Activated T-helper 17 cell treated with anti-CD3 and anti-CD28 coated beads, Interleukin-2, amount 50 U/mL, for 72 hours (primary cell): ENCODE measurements at regions not wholly inside any gene's neighbourhood (a gene's known extent, or its start where the extent isn't known, plus 50 kb on each side); places are given as distances from the start of the nearest gene placed in this dataset.

ENCODE experiments used
- ATAC-seq: fragments of 150-1000 bp; cut with Tn5 transposase; replicated peaks from 2 replicates; pipeline ENCODE4 v1.10.0; 2021; ENCODE audit warnings: mild to moderate bottlenecking, moderate library complexity
- H3K27ac Mint-ChIP-seq: one replicate; pipeline ENCODE4 v1.8.0; 2022; ENCODE audit warnings: mixed read lengths
- H3K27me3 Mint-ChIP-seq: one replicate; pipeline ENCODE4 v1.8.0; 2022; ENCODE audit warnings: mixed read lengths
- H3K36me3 Mint-ChIP-seq: one replicate; pipeline ENCODE4 v1.8.0; 2022; ENCODE audit warnings: low read depth, mild to moderate bottlenecking, mixed read lengths
- H3K4me1 Mint-ChIP-seq: one replicate; pipeline ENCODE4 v1.8.0; 2022; ENCODE audit warnings: mixed read lengths
- H3K4me3 Mint-ChIP-seq: one replicate; pipeline ENCODE4 v1.8.0; 2022; ENCODE audit warnings: mild to moderate bottlenecking, mixed read lengths
- H3K9me3 Mint-ChIP-seq: one replicate; pipeline ENCODE4 v1.8.0; 2022; ENCODE audit warnings: mixed read lengths

GRCh38 chr13:62997038-62997599 lies 1581.5 kb upstream of the PCDH20 start:
- no peak overlapping the region for H3K27ac Mint-ChIP-seq
- H3K27me3 Mint-ChIP-seq, result no peaks in the 10 kb centered on the region
- H3K4me1 Mint-ChIP-seq, result no peaks in the 10 kb centered on the region
- H3K9me3 Mint-ChIP-seq, result peaks cover 16% of the 10 kb centered on the region
- no peak overlapping the region for H3K4me3 Mint-ChIP-seq
- H3K36me3 Mint-ChIP-seq, result no peaks in the 10 kb centered on the region
- ATAC-seq, result no peak

GRCh38 chr13:62973804-62974203 lies 1558.2 kb upstream of the PCDH20 start:
- ATAC-seq, result no peak
- peaks cover 8% of the 10 kb centered on the region for H3K9me3 Mint-ChIP-seq
- H3K36me3 Mint-ChIP-seq, result no peaks in the 10 kb centered on the region
- no peaks in the 10 kb centered on the region for H3K27me3 Mint-ChIP-seq
- H3K4me1 Mint-ChIP-seq, result no peaks in the 10 kb centered on the region
- H3K4me3 Mint-ChIP-seq, result no peak overlapping the region
- H3K27ac Mint-ChIP-seq, result no peak overlapping the region

GRCh38 chr13:62964522-62964921 lies 1548.9 kb upstream of the PCDH20 start:
- no peaks in the 10 kb centered on the region for H3K36me3 Mint-ChIP-seq
- H3K4me1 Mint-ChIP-seq, result no peaks in the 10 kb centered on the region
- peaks cover 25% of the 10 kb centered on the region for H3K9me3 Mint-ChIP-seq
- no peak overlapping the region for H3K4me3 Mint-ChIP-seq
- no peak for ATAC-seq
- no peak overlapping the region for H3K27ac Mint-ChIP-seq
- no peaks in the 10 kb centered on the region for H3K27me3 Mint-ChIP-seq

- no peaks in the 10 kb centered on the region for H3K27me3 Mint-ChIP-seq
- H3K4me1 Mint-ChIP-seq, result no peaks in the 10 kb centered on the region
- no peaks in the 10 kb centered on the region for H3K36me3 Mint-ChIP-seq
- peaks cover 19% of the 10 kb centered on the region for H3K9me3 Mint-ChIP-seq
- no peak overlapping the region for H3K4me3 Mint-ChIP-seq
- ATAC-seq, result no peak
- no peak overlapping the region for H3K27ac Mint-ChIP-seq
Observed at GRCh38 chr13:62960723-62961122, 1545.1 kb upstream of the PCDH20 start.

- no peak for ATAC-seq
- no peaks in the 10 kb centered on the region for H3K4me1 Mint-ChIP-seq
- H3K36me3 Mint-ChIP-seq, result no peaks in the 10 kb centered on the region
- no peak overlapping the region for H3K27ac Mint-ChIP-seq
- no peaks in the 10 kb centered on the region for H3K27me3 Mint-ChIP-seq
- peaks cover 9% of the 10 kb centered on the region for H3K9me3 Mint-ChIP-seq
- H3K4me3 Mint-ChIP-seq, result no peak overlapping the region
Observed at GRCh38 chr13:62933809-62934208, 1518.2 kb upstream of the PCDH20 start.

GRCh38 chr13:62932256-62932883 lies 1516.7 kb upstream of the PCDH20 start:
- no peaks in the 10 kb centered on the region for H3K4me1 Mint-ChIP-seq
- no peaks in the 10 kb centered on the region for H3K36me3 Mint-ChIP-seq
- H3K9me3 Mint-ChIP-seq, result peaks cover 16% of the 10 kb centered on the region
- H3K27me3 Mint-ChIP-seq, result no peaks in the 10 kb centered on the region
- no peak for ATAC-seq
- H3K27ac Mint-ChIP-seq, result no peak overlapping the region
- H3K4me3 Mint-ChIP-seq, result no peak overlapping the region

- no peaks in the 10 kb centered on the region for H3K27me3 Mint-ChIP-seq
- H3K9me3 Mint-ChIP-seq, result peaks cover 16% of the 10 kb centered on the region
- no peak overlapping the region for H3K27ac Mint-ChIP-seq
- H3K4me1 Mint-ChIP-seq, result no peaks in the 10 kb centered on the region
- H3K36me3 Mint-ChIP-seq, result no peaks in the 10 kb centered on the region
- no peak overlapping the region for H3K4me3 Mint-ChIP-seq
- ATAC-seq, result no peak
Observed at GRCh38 chr13:62931853-62932252, 1516.2 kb upstream of the PCDH20 start.

- no peaks in the 10 kb centered on the region for H3K36me3 Mint-ChIP-seq
- peaks cover 7% of the 10 kb centered on the region for H3K9me3 Mint-ChIP-seq
- H3K27me3 Mint-ChIP-seq, result no peaks in the 10 kb centered on the region
- no peak overlapping the region for H3K27ac Mint-ChIP-seq
- ATAC-seq, result no peak
- H3K4me1 Mint-ChIP-seq, result no peaks in the 10 kb centered on the region
- H3K4me3 Mint-ChIP-seq, result no peak overlapping the region
Observed at GRCh38 chr13:62924395-62924794, 1508.7 kb upstream of the PCDH20 start.

- ATAC-seq, result no peak
- H3K4me1 Mint-ChIP-seq, result no peaks in the 10 kb centered on the region
- H3K27me3 Mint-ChIP-seq, result no peaks in the 10 kb centered on the region
- no peak overlapping the region for H3K4me3 Mint-ChIP-seq
- no peaks in the 10 kb centered on the region for H3K36me3 Mint-ChIP-seq
- no peaks in the 10 kb centered on the region for H3K9me3 Mint-ChIP-seq
- H3K27ac Mint-ChIP-seq, result no peak overlapping the region
Observed at GRCh38 chr13:62920159-62920558, 1504.5 kb upstream of the PCDH20 start.

- Mint-ChIP-seq H3K4me3 (no peak overlapping the region), H3K27ac (no peak overlapping the region), H3K4me1 (no peaks in the 10 kb centered on the region), H3K36me3 (no peaks in the 10 kb centered on the region), H3K27me3 (no peaks in the 10 kb centered on the region), H3K9me3 (peaks cover 3% of the 10 kb centered on the region)
- ATAC-seq, result no peak
Observed at GRCh38 chr13:62919491-62919890, 1503.8 kb upstream of the PCDH20 start.

GRCh38 chr13:62910541-62911060 lies 1495.0 kb upstream of the PCDH20 start:
- Mint-ChIP-seq H3K36me3 (no peaks in the 10 kb centered on the region), H3K27me3 (no peaks in the 10 kb centered on the region), H3K4me3 (no peak overlapping the region), H3K27ac (no peak overlapping the region), H3K4me1 (no peaks in the 10 kb centered on the region), H3K9me3 (peaks cover 5% of the 10 kb centered on the region)
- no peak for ATAC-seq

- no peak overlapping the region for H3K4me3 Mint-ChIP-seq
- ATAC-seq, result no peak
- H3K27ac Mint-ChIP-seq, result no peak overlapping the region
Observed at GRCh38 chr13:62908321-62908720, 1492.7 kb upstream of the PCDH20 start.

GRCh38 chr13:62906896-62907295 lies 1491.2 kb upstream of the PCDH20 start:
- H3K4me3 Mint-ChIP-seq, result no peak overlapping the region
- no peaks in the 10 kb centered on the region for H3K4me1 Mint-ChIP-seq
- H3K9me3 Mint-ChIP-seq, result peaks cover 6% of the 10 kb centered on the region
- no peaks in the 10 kb centered on the region for H3K27me3 Mint-ChIP-seq
- no peaks in the 10 kb centered on the region for H3K36me3 Mint-ChIP-seq
- H3K27ac Mint-ChIP-seq, result no peak overlapping the region
- no peak for ATAC-seq

More at GRCh38 chr13:62908321-62908720, 1492.7 kb upstream of the PCDH20 start:
- H3K27me3 Mint-ChIP-seq, result no peaks in the 10 kb centered on the region
- H3K9me3 Mint-ChIP-seq, result peaks cover 3% of the 10 kb centered on the region
- no peaks in the 10 kb centered on the region for H3K36me3 Mint-ChIP-seq
- H3K4me1 Mint-ChIP-seq, result no peaks in the 10 kb centered on the region

GRCh38 chr13:62906469-62906868 lies 1490.8 kb upstream of the PCDH20 start:
- no peaks in the 10 kb centered on the region for H3K27me3 Mint-ChIP-seq
- no peaks in the 10 kb centered on the region for H3K36me3 Mint-ChIP-seq
- no peak overlapping the region for H3K27ac Mint-ChIP-seq
- no peak overlapping the region for H3K4me3 Mint-ChIP-seq
- no peaks in the 10 kb centered on the region for H3K4me1 Mint-ChIP-seq
- ATAC-seq, result no peak
- H3K9me3 Mint-ChIP-seq, result peaks cover 7% of the 10 kb centered on the region

GRCh38 chr13:62887046-62887445 lies 1471.4 kb upstream of the PCDH20 start:
- ATAC-seq, result no peak
- Mint-ChIP-seq H3K4me3 (no peak overlapping the region), H3K27ac (no peak overlapping the region), H3K4me1 (no peaks in the 10 kb centered on the region), H3K36me3 (no peaks in the 10 kb centered on the region), H3K9me3 (peaks cover 15% of the 10 kb centered on the region), H3K27me3 (no peaks in the 10 kb centered on the region)
